ENCODE measurements at regions not wholly inside any gene's neighbourhood (a gene's known extent, or its start where the extent isn't known, plus 50 kb on each side); places are given as distances from the start of the nearest gene placed in this dataset.

- TF ChIP-seq, protein P1, sequence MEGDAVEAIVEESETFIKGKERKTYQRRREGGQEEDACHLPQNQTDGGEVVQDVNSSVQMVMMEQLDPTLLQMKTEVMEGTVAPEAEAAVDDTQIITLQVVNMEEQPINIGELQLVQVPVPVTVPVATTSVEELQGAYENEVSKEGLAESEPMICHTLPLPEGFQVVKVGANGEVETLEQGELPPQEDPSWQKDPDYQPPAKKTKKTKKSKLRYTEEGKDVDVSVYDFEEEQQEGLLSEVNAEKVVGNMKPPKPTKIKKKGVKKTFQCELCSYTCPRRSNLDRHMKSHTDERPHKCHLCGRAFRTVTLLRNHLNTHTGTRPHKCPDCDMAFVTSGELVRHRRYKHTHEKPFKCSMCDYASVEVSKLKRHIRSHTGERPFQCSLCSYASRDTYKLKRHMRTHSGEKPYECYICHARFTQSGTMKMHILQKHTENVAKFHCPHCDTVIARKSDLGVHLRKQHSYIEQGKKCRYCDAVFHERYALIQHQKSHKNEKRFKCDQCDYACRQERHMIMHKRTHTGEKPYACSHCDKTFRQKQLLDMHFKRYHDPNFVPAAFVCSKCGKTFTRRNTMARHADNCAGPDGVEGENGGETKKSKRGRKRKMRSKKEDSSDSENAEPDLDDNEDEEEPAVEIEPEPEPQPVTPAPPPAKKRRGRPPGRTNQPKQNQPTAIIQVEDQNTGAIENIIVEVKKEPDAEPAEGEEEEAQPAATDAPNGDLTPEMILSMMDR (IDR thresholded peaks at IDR 0.05; ENCODE audit: insufficient read depth, low read length, poor library complexity, severe bottlenecking) = no peak
- H3K27me3 ChIP-seq (ENCODE audit: control insufficient read depth, insufficient read depth, low read length) = no peaks in the 10 kb centered on the region
- no peak overlapping the region for H3K4me3 ChIP-seq (ENCODE audit: low read depth, low read length)
- DNase-seq (ENCODE audit: low read depth) = no peak
- no peaks in the 10 kb centered on the region for H3K36me3 ChIP-seq (ENCODE audit: control insufficient read depth, insufficient read depth, low read length)
Observed at GRCh38 chr7:119916501-119916900, 356.5 kb upstream of the KCND2 start.

DNA sequence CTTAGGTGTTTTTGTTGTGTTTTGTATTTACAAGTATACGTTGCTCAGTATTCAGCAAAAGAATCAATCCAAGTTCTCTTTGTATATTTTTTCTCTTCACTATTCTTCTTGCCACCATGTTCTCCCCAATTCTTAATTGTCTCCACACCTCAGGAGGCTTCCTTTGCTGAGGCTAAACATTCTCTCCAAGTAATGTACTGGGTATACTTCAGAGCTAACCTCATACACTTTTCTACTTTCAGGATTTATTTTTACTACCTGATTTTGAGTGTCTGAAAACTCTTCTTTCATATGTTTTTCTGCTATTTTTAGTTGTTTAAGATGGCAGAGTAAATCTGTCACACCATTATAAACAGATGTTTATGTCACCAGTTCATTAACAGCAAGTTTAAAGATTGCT, 354.8 kb upstream of the KCND2 start:
- no peak for DNase-seq (ENCODE audit: low read depth)
- Histone ChIP-seq H3K27me3 (ENCODE audit: control insufficient read depth, insufficient read depth, low read length) (no peaks in the 10 kb centered on the region), H3K36me3 (ENCODE audit: control insufficient read depth, insufficient read depth, low read length) (no peaks in the 10 kb centered on the region), H3K4me3 (ENCODE audit: low read depth, low read length) (no peak overlapping the region)
- TF ChIP-seq, protein P1 (IDR thresholded peaks at IDR 0.05; ENCODE audit: insufficient read depth, low read length, poor library complexity, severe bottlenecking) = no peak

DNA sequence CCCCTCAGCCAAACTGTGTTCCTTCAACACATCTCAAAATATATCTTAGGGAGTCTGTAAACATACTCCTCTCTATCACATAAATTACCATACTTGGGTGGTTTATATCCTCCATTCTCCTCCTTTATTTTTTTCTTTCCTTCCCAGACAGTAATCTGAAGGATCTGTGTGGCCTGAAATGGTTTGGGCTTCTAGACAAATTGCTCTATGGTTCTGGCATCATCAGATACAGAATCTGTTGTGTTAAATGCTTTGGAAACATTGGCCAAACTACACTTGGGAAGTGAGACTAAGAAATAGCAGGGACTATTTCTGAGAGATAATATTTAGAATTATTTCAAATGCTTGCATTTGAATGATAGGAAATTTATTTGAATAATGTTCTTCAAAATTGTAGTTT, 353.0 kb upstream of the KCND2 start:
- Histone ChIP-seq H3K27me3 (ENCODE audit: control insufficient read depth, insufficient read depth, low read length) (no peaks in the 10 kb centered on the region), H3K36me3 (ENCODE audit: control insufficient read depth, insufficient read depth, low read length) (no peaks in the 10 kb centered on the region), H3K4me3 (ENCODE audit: low read depth, low read length) (no peak overlapping the region)
- TF ChIP-seq, protein P1 (IDR thresholded peaks at IDR 0.05; ENCODE audit: insufficient read depth, low read length, poor library complexity, severe bottlenecking) = no peak
- no peak for DNase-seq (ENCODE audit: low read depth)

DNA sequence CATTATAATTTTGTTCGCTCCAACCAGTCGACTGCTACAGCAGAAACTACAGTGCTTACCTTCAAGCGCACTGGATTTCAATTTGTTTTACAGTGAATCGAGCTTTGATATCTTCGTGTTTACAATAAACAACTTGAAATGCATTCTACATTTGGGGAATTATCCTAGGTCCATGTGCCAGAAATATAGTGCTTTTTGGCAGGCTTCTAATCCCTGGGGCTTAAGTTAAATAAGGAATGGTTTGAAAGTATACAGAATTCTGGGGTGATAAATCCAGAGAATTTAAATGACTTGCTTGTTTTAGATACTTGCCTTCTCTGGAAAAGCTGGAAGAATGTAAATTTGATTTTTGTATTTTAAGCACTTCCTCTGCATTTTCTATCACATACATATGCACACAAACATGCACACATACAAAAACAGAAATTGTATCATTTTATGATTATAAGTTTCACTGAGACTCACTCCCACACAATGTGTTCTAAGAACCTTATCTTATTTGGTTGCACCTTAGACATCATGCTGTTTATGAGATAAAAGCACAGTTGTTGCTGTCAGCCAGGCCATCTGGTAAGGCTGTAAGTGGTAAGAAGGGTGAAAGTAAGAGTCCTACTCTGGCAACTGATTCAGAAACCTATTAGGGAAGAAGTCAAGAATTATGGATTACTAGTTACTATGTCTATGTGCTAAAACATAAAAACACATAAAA, 347.2 kb upstream of the KCND2 start:
- Histone ChIP-seq H3K4me3 (ENCODE audit: low read depth, low read length) (no peak overlapping the region), H3K27me3 (ENCODE audit: control insufficient read depth, insufficient read depth, low read length) (no peaks in the 10 kb centered on the region), H3K36me3 (ENCODE audit: control insufficient read depth, insufficient read depth, low read length) (no peaks in the 10 kb centered on the region)
- no peak for DNase-seq (ENCODE audit: low read depth)
- TF ChIP-seq, protein P1 (IDR thresholded peaks at IDR 0.05; ENCODE audit: insufficient read depth, low read length, poor library complexity, severe bottlenecking) = no peak

DNA sequence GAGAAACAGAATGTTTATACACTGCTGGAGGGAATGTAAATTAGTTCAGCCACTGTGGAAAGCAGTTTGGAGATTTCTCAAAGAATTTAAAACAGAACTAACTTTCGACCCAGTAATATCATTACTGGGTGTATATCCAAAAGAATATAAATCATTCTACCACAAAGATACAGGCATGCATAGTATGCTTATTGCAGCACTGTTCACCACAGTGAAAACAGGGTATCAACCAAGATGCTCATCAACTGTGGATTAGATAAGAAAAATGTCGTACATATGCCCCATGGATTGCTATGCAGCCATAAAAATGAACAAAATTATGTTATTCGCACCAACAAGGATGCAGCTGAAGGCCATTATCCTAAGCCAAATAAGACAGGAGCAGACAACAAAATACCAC, 343.1 kb upstream of the KCND2 start:
- H3K27me3 ChIP-seq (ENCODE audit: control insufficient read depth, insufficient read depth, low read length) = no peaks in the 10 kb centered on the region
- no peak for DNase-seq (ENCODE audit: low read depth)
- H3K4me3 ChIP-seq (ENCODE audit: low read depth, low read length) = no peak overlapping the region
- TF ChIP-seq, protein P1 (IDR thresholded peaks at IDR 0.05; ENCODE audit: insufficient read depth, low read length, poor library complexity, severe bottlenecking) = no peak
- H3K36me3 ChIP-seq (ENCODE audit: control insufficient read depth, insufficient read depth, low read length) = no peaks in the 10 kb centered on the region

DNA sequence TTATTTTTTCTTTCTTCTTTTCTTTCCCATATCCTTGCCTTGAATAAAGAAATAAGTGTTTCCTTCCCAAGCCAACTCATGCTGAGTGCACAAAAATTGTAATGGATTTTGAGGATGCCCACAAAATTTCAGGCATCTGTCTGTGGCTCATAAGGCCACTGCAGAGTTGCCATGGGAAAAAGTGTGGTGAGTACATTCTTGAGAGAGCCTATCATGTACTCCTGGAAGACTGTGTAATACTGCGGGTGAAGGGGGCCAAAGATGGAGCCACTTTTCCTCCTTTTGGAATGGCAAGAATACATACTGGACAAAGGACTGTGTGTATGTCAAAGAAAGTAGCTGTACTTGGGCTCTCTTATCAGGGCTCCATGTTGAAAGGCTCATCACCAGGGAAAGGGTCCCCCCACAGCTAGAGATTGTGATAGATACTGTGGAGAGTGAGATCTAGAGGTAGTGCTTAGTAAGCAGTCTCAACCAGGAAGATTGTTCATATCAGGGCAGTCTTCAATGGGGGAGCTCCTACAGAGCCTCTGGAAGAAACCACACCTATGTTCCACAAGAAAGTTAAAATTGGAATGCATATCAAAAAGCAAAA, 341.6 kb upstream of the KCND2 start:
- H3K27me3 ChIP-seq (ENCODE audit: control insufficient read depth, insufficient read depth, low read length) = no peaks in the 10 kb centered on the region
- no peaks in the 10 kb centered on the region for H3K36me3 ChIP-seq (ENCODE audit: control insufficient read depth, insufficient read depth, low read length)
- TF ChIP-seq, protein P1 (IDR thresholded peaks at IDR 0.05; ENCODE audit: insufficient read depth, low read length, poor library complexity, severe bottlenecking) = no peak
- DNase-seq (ENCODE audit: low read depth) = no peak
- H3K4me3 ChIP-seq (ENCODE audit: low read depth, low read length) = no peak overlapping the region
